ENCODE measurements at regions not wholly inside any gene's neighbourhood (a gene's known extent, or its start where the extent isn't known, plus 50 kb on each side); places are given as distances from the start of the nearest gene placed in this dataset.

GRCh38 chr5:178785999-178786398, 55.5 kb upstream of the ZNF354A start:
- TF ChIP-seq CTCF (IDR thresholded peaks at IDR 0.05), result no peak

- no peak for TF ChIP-seq CTCF (IDR thresholded peaks at IDR 0.05)
Observed at GRCh38 chr5:178784391-178784790, 53.9 kb upstream of the ZNF354A start.

GRCh38 chr5:178781936-178782335, 51.5 kb upstream of the ZNF354A start:
- TF ChIP-seq CTCF (IDR thresholded peaks at IDR 0.05), result no peak

GRCh38 chr5:178780581-178781498, 50.4 kb upstream of the ZNF354A start:
- no peak for TF ChIP-seq CTCF (IDR thresholded peaks at IDR 0.05)
